ENCODE measurements at regions not wholly inside any gene's neighbourhood (a gene's known extent, or its start where the extent isn't known, plus 50 kb on each side); places are given as distances from the start of the nearest gene placed in this dataset.
"Not testable (repeated sequence)": the region's sequence is repeated elsewhere in the genome, so short reads cannot be mapped to it uniquely, and the experiment has no call there.

- no peak for DNase-seq (ENCODE audit: low spot score)
Observed at GRCh38 chr1:55825461-55825860, 610.3 kb upstream of the USP24 start.

GRCh38 chr1:55824251-55824640 lies 609.1 kb upstream of the USP24 start:
- DNase-seq (ENCODE audit: low spot score), result no peak

- no peak for DNase-seq (ENCODE audit: low spot score)
Observed at GRCh38 chr1:55823541-55824250, 608.5 kb upstream of the USP24 start.

GRCh38 chr1:55822891-55823290 lies 607.7 kb upstream of the USP24 start:
- no peak for DNase-seq (ENCODE audit: low spot score)

- DNase-seq (ENCODE audit: low spot score), result no peak
Observed at GRCh38 chr1:55821234-55821633, 606.1 kb upstream of the USP24 start.

- no peak for DNase-seq (ENCODE audit: low spot score)
Observed at GRCh38 chr1:55820501-55820900, 605.3 kb upstream of the USP24 start.

- DNase-seq (ENCODE audit: low spot score), result no peak
Observed at GRCh38 chr1:55819011-55819410, 603.8 kb upstream of the USP24 start.

GRCh38 chr1:55816456-55817426 lies 601.6 kb upstream of the USP24 start:
- no peak for DNase-seq (ENCODE audit: low spot score)

- DNase-seq (ENCODE audit: low spot score), result no peak
Observed at GRCh38 chr1:55815745-55816455, 600.7 kb upstream of the USP24 start.

GRCh38 chr1:55814967-55815366 lies 599.8 kb upstream of the USP24 start:
- DNase-seq (ENCODE audit: low spot score), result no peak

- DNase-seq (ENCODE audit: low spot score), result peak; percentile 44
Observed at GRCh38 chr1:55813618-55814017, 598.5 kb upstream of the USP24 start.

GRCh38 chr1:55812281-55812680 lies 597.1 kb upstream of the USP24 start:
- DNase-seq (ENCODE audit: low spot score), result no peak

- no peak for DNase-seq (ENCODE audit: low spot score)
Observed at GRCh38 chr1:55808263-55808662, 593.1 kb upstream of the USP24 start.

- no peak for DNase-seq (ENCODE audit: low spot score)
Observed at GRCh38 chr1:55803429-55803828, 588.3 kb upstream of the USP24 start.

- no peak for DNase-seq (ENCODE audit: low spot score)
Observed at GRCh38 chr1:55801481-55801880, 586.3 kb upstream of the USP24 start.

GRCh38 chr1:55800503-55800902 lies 585.3 kb upstream of the USP24 start:
- DNase-seq (ENCODE audit: low spot score), result no peak

GRCh38 chr1:55793856-55794255 lies 578.7 kb upstream of the USP24 start:
- no peak for DNase-seq (ENCODE audit: low spot score)

GRCh38 chr1:55792870-55793269 lies 577.7 kb upstream of the USP24 start:
- no peak for DNase-seq (ENCODE audit: low spot score)

GRCh38 chr1:55789466-55789865 lies 574.3 kb upstream of the USP24 start:
- no peak for DNase-seq (ENCODE audit: low spot score)

GRCh38 chr1:55786396-55786795 lies 571.2 kb upstream of the USP24 start:
- no peak for DNase-seq (ENCODE audit: low spot score)

GRCh38 chr1:55784941-55785450 lies 569.8 kb upstream of the USP24 start:
- DNase-seq (ENCODE audit: low spot score), result not testable (repeated sequence)

- DNase-seq (ENCODE audit: low spot score), result no peak
Observed at GRCh38 chr1:55781944-55782482, 566.8 kb upstream of the USP24 start.
